ENCODE measurements at regions not wholly inside any gene's neighbourhood (a gene's known extent, or its start where the extent isn't known, plus 50 kb on each side); places are given as distances from the start of the nearest gene placed in this dataset.

- Histone ChIP-seq H3K4me3 (ENCODE audit: low read depth, low read length, poor library complexity, severe bottlenecking) (no peak overlapping the region), H3K9me3 (ENCODE audit: low read length) (no peaks in the 10 kb centered on the region), H3K79me2 (ENCODE audit: insufficient read depth, low read length) (no peaks in the 10 kb centered on the region), H3K9ac (ENCODE audit: low read length) (no peak overlapping the region), H3F3A (ENCODE audit: insufficient read depth, low read length) (no peaks in the 10 kb centered on the region), H4K20me1 (ENCODE audit: insufficient read depth, low read length) (no peaks in the 10 kb centered on the region), H3K27ac (ENCODE audit: low read depth, low read length, poor library complexity, severe bottlenecking) (no peak overlapping the region), H3K36me3 (ENCODE audit: insufficient read depth, low read length) (no peaks in the 10 kb centered on the region), H3K27me3 (ENCODE audit: insufficient read depth, low read length) (no peaks in the 10 kb centered on the region), H3K4me1 (ENCODE audit: insufficient read depth, low read length, severe bottlenecking) (no peaks in the 10 kb centered on the region), H3K9me2 (ENCODE audit: low read depth, low read length) (no peaks in the 10 kb centered on the region), H2AFZ (ENCODE audit: low read length) (no peak overlapping the region), H3K4me2 (ENCODE audit: low read length) (no peak overlapping the region)
- TF ChIP-seq CTCF (IDR thresholded peaks at IDR 0.05; ENCODE audit: low read length) (no peak), EZH2 (IDR thresholded peaks at IDR 0.05; ENCODE audit: borderline replicate concordance, low read length) (no peak)
These were observed 70.9 kb downstream of the MAGEB5 start for GRCh38 chrX:26286836-26287235.

Measured in OCI-LY1 (cell line).